Gastrocnemius medialis (tissue), 4 donors: ENCODE measurements at regions not wholly inside any gene's neighbourhood (a gene's known extent, or its start where the extent isn't known, plus 50 kb on each side); places are given as distances from the start of the nearest gene placed in this dataset.

ENCODE experiments used
- ATAC-seq, 2 donors: fragments of 150-250 bp; one replicate each; pipeline ENCODE4 v1.9.1; 2016
- DNase-seq, 2 donors: peaks; one replicate each; pipeline ENCODE4 v3.0.0-alpha.2; 2019
- H3K27ac ChIP-seq, 4 donors: fragments of 200-600 bp; sonication (generic); 1 replicate in 1 of 4; 2 replicates in 3 of 4; pipeline ENCODE4 v1.5.1; 2016 to 2018; ENCODE audit warnings: mild to moderate bottlenecking in 2 of 4, moderate library complexity in 1 of 4
- H3K27me3 ChIP-seq, 3 donors: fragments of 200-600 bp; sonication (generic) in 2 of 3; 1 replicate in 1 of 3; 2 replicates in 2 of 3; pipeline versions ENCODE4 v1.5.1 to v1.6.0; 2016 to 2019; ENCODE audit warnings: mild to moderate bottlenecking in 1 of 3, moderate library complexity in 1 of 3
- H3K36me3 ChIP-seq, 2 donors: fragments of 200-600 bp; sonication (generic) in 1 of 2; one replicate each; pipeline ENCODE4 v1.5.1; 2017 to 2018
- H3K4me1 ChIP-seq, 2 donors: fragments of 200-600 bp; sonication (generic) in 1 of 2; one replicate each; pipeline ENCODE4 v1.5.1; 2016 to 2017; ENCODE audit warnings: mild to moderate bottlenecking in 2 of 2
- H3K4me3 ChIP-seq, 4 donors: fragments of 200-600 bp; sonication (generic) in 3 of 4; 1 replicate in 1 of 4; 2 replicates in 3 of 4; pipeline ENCODE4 v1.5.1; 2016 to 2019; ENCODE audit warnings: mild to moderate bottlenecking in 2 of 4
- H3K9me3 ChIP-seq, 3 donors: fragments of 200-600 bp; sonication (generic) in 2 of 3; 1 replicate in 1 of 3; 2 replicates in 2 of 3; pipeline ENCODE4 v1.5.1; 2016 to 2019
- POLR2A ChIP-seq, 2 donors: fragments of 450-650 bp; IDR thresholded peaks; one replicate each; pipeline ENCODE4 v1.6.1; 2017; ENCODE audit warnings: antibody characterized with exemption in 2 of 2, mild to moderate bottlenecking in 2 of 2, moderate library complexity in 2 of 2
- in situ Hi-C, 4 donors: fragments of 200-750 bp; cut with MboI; loops; one replicate each; pipeline versions ENCODE4 v1.15.0 to v1.8.0; 2017; ENCODE audit warnings: low sequenced_read_pairs in 4 of 4
- intact Hi-C: fragments of 100-400 bp; cut with DNase I; formaldehyde crosslinking; loops from one replicate; pipeline ENCODE4 v1.15.1; 2023; ENCODE audit warnings: low total_unique reads
- TF ChIP-seq, protein P1 (sequence below), 5 experiments: fragments of 450-650 bp in 3 of 5; fragments of 200-600 bp in 2 of 5; sonication (generic) in 2 of 5; IDR thresholded peaks in 4 of 5; conservative IDR thresholded peaks in 1 of 5; 1 replicate in 4 of 5; 2 replicates in 1 of 5; pipeline ENCODE4 v1.5.1; 2016 to 2019; ENCODE audit warnings: antibody characterized with exemption in 5 of 5, mild to moderate bottlenecking in 3 of 5, moderate library complexity in 3 of 5

DNA sequence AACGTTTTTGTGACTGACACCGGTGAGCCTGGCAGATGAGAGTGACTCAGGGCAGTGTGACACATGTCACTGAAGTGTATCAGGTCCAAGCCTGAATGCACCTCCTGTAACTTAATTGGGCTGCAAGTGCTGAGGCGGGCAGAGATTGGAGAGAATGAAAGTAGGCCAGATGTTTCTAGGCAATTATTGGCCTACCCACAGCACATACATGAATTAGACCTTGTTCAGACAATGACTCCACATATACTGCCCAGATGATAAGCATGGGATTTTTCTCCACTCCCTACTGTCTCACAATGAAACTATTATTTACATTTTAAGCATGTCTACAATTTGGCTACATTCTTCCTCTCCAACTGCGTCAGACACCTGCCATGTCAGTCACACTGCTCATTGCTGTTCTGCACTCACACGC, 187.3 kb upstream of the ZNF385D start:
- intact Hi-C loops (no loop called here), in situ Hi-C loops (no loop called here)
- H3K27ac ChIP-seq: peak overlapping the region in 1 of 4 donors; percentile 25

DNA sequence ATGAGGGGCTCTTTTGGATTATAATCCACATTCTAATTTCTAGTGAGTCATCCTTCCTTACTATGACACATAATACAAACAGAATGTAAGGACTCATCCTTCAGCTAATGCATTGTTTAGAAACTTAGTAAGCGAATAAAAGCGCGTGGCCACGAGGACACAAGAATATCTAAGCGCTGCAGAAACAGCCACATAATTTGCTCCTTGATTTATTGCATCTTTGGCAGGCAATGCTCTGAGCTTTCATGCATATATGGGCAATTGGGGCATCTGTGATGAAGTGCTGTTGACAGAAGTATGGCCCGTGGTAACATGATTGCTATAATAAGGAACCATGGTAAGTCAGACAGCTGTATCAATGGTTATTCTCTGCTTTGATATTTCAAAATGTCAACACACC, 191.3 kb upstream of the ZNF385D start:
- in situ Hi-C loops: no loop called here
- no peaks in the 10 kb centered on the region for H3K9me3 ChIP-seq
- H3K4me1 ChIP-seq: no peaks in the 10 kb centered on the region
- TF ChIP-seq, protein P1, sequence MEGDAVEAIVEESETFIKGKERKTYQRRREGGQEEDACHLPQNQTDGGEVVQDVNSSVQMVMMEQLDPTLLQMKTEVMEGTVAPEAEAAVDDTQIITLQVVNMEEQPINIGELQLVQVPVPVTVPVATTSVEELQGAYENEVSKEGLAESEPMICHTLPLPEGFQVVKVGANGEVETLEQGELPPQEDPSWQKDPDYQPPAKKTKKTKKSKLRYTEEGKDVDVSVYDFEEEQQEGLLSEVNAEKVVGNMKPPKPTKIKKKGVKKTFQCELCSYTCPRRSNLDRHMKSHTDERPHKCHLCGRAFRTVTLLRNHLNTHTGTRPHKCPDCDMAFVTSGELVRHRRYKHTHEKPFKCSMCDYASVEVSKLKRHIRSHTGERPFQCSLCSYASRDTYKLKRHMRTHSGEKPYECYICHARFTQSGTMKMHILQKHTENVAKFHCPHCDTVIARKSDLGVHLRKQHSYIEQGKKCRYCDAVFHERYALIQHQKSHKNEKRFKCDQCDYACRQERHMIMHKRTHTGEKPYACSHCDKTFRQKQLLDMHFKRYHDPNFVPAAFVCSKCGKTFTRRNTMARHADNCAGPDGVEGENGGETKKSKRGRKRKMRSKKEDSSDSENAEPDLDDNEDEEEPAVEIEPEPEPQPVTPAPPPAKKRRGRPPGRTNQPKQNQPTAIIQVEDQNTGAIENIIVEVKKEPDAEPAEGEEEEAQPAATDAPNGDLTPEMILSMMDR (IDR thresholded peaks at IDR 0.05 in 4 of 5, conservative IDR thresholded peaks at IDR 0.05 in 1 of 5): no peak
- TF ChIP-seq POLR2A (IDR thresholded peaks at IDR 0.05): no peak
- DNase-seq (peak; percentile 15 to 44), ATAC-seq (peak; percentile 65 to 95)
- H3K36me3 ChIP-seq: no peaks in the 10 kb centered on the region
- no peak overlapping the region for H3K4me3 ChIP-seq
- intact Hi-C loops: no loop called here
- peak overlapping the region in 1 of 4 donors; percentile 63 for H3K27ac ChIP-seq
- no peaks in the 10 kb centered on the region for H3K27me3 ChIP-seq

More for the DNA sequence above, 187.3 kb upstream of the ZNF385D start:
- no peaks in the 10 kb centered on the region for H3K27me3 ChIP-seq
- no peak overlapping the region for H3K4me3 ChIP-seq
- H3K4me1 ChIP-seq: no peaks in the 10 kb centered on the region
- peak in 1 of 2 donors; percentile 46 for ATAC-seq
- no peaks in the 10 kb centered on the region for H3K9me3 ChIP-seq
- H3K36me3 ChIP-seq: no peaks in the 10 kb centered on the region
- DNase-seq: peak in 1 of 2 donors; percentile 5
- TF ChIP-seq, protein P1 (IDR thresholded peaks at IDR 0.05 in 4 of 5, conservative IDR thresholded peaks at IDR 0.05 in 1 of 5): no peak

DNA sequence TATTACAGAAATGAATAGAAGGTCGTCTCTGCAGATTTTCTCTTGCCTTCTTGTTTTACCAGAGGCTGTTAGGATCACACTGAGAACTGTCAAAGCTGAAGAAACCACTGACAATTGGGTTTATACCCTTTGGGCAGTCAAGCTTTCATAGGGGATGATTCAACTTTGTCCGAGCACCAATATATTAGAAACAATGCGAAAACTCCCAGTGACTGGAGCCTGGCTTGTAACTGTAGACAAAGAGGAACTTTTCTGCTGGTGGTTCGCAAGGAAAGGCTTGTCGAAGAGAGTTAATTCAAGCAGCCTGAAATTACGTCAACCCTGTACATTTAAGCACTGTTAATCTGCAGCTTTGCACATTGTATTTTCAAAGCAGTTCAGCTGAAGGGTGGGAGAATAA, 193.2 kb upstream of the ZNF385D start:
- no peak overlapping the region for H3K27ac ChIP-seq
- in situ Hi-C loops: no loop called here
- no peak for ATAC-seq

DNA sequence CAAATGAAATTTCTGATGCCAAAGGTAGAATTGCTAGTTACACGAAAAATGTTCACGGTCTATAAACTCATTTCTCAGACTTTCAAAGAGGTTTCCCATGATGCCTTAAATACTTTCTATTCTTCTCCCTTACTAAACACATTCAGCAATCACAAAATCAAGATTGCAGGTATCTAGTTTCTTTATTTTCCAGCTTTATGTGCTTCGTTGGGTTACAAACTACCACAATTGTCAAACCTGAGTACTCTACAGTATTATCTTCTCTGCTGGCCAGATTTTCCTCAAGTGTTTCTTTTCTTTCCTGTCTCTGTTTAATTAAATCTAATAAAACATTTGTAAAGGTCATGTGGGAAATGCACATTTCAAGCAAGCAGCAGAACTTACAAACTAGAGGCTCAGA, 201.8 kb upstream of the ZNF385D start:
- intact Hi-C loops: no loop called here
- no peak overlapping the region for H3K4me3 ChIP-seq
- in situ Hi-C loops: no loop called here
- TF ChIP-seq, protein P1 (IDR thresholded peaks at IDR 0.05 in 4 of 5, conservative IDR thresholded peaks at IDR 0.05 in 1 of 5): no peak
- no peak for TF ChIP-seq POLR2A (IDR thresholded peaks at IDR 0.05)
- H3K9me3 ChIP-seq: no peaks in the 10 kb centered on the region
- no peaks in the 10 kb centered on the region for H3K36me3 ChIP-seq
- H3K27ac ChIP-seq: no peak overlapping the region
- no peak for ATAC-seq
- no peaks in the 10 kb centered on the region for H3K27me3 ChIP-seq
- H3K4me1 ChIP-seq: no peaks in the 10 kb centered on the region
- no peak for DNase-seq

More for the DNA sequence above, 193.2 kb upstream of the ZNF385D start:
- Histone ChIP-seq H3K27me3 (no peaks in the 10 kb centered on the region), H3K9me3 (no peaks in the 10 kb centered on the region), H3K36me3 (no peaks in the 10 kb centered on the region), H3K4me1 (no peaks in the 10 kb centered on the region), H3K4me3 (no peak overlapping the region)
- TF ChIP-seq POLR2A (IDR thresholded peaks at IDR 0.05): no peak
- TF ChIP-seq, protein P1 (IDR thresholded peaks at IDR 0.05 in 4 of 5, conservative IDR thresholded peaks at IDR 0.05 in 1 of 5): no peak
- DNase-seq: no peak
- intact Hi-C loops: no loop called here

DNA sequence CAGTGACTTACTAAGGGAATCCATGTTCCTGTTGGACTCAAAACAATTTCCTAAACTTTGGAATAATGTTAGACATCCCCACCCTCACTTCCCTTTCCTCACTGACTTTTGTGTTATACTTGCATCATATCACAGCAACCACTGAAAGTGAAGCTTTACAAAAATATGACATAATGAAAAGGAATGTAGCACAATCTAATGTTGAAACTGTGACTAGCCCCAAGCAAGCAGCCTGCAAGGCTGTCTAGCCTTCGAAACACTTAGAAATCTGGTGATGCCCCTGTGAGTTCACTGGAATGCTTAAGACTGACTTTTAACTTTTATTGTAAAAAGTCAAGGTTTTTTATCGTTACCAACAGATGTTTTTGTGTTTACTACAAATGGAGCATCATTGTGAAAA, 203.7 kb upstream of the ZNF385D start:
- TF ChIP-seq POLR2A (IDR thresholded peaks at IDR 0.05): no peak
- Histone ChIP-seq H3K4me1 (no peaks in the 10 kb centered on the region), H3K36me3 (no peaks in the 10 kb centered on the region), H3K9me3 (no peaks in the 10 kb centered on the region), H3K4me3 (no peak overlapping the region), H3K27ac (no peak overlapping the region), H3K27me3 (no peaks in the 10 kb centered on the region)
- in situ Hi-C loops: no loop called here
- DNase-seq (no peak), ATAC-seq (no peak)
- intact Hi-C loops: no loop called here
